Right renal cortex interstitium (tissue), 3 donors: ENCODE measurements at regions not wholly inside any gene's neighbourhood (a gene's known extent, or its start where the extent isn't known, plus 50 kb on each side); places are given as distances from the start of the nearest gene placed in this dataset.

ENCODE experiments used
- DNase-seq, 3 donors: peaks; one replicate each; pipeline ENCODE4 v3.0.0-alpha.2; 2013; ENCODE audit warnings: low read depth in 3 of 3, low spot score in 2 of 3

- DNase-seq = no peak
Observed at GRCh38 chr7:136189506-136189998, 212.4 kb upstream of the MTPN start.

- no peak for DNase-seq
Observed at GRCh38 chr7:136186281-136186680, 209.1 kb upstream of the MTPN start.

- DNase-seq = no peak
Observed at GRCh38 chr7:136184719-136185118, 207.6 kb upstream of the MTPN start.

GRCh38 chr7:136183981-136184380 lies 206.8 kb upstream of the MTPN start:
- no peak for DNase-seq

GRCh38 chr7:136180984-136181383 lies 203.8 kb upstream of the MTPN start:
- no peak for DNase-seq

GRCh38 chr7:136179851-136180721 lies 202.9 kb upstream of the MTPN start:
- DNase-seq = no peak

GRCh38 chr7:136179154-136179553 lies 202.0 kb upstream of the MTPN start:
- DNase-seq = no peak

- DNase-seq = no peak
Observed at GRCh38 chr7:136174477-136175125, 197.4 kb upstream of the MTPN start.

GRCh38 chr7:136173874-136174273 lies 196.7 kb upstream of the MTPN start:
- DNase-seq = no peak

GRCh38 chr7:136171233-136171632 lies 194.1 kb upstream of the MTPN start:
- no peak for DNase-seq

- DNase-seq = no peak
Observed at GRCh38 chr7:136168821-136169220, 191.7 kb upstream of the MTPN start.

- no peak for DNase-seq
Observed at GRCh38 chr7:136167991-136168390, 190.8 kb upstream of the MTPN start.

GRCh38 chr7:136166521-136166920 lies 189.4 kb upstream of the MTPN start:
- DNase-seq = no peak

- no peak for DNase-seq
Observed at GRCh38 chr7:136163340-136163801, 186.2 kb upstream of the MTPN start.

- DNase-seq = no peak
Observed at GRCh38 chr7:136150311-136150710, 173.2 kb upstream of the MTPN start.

GRCh38 chr7:136148920-136149319 lies 171.8 kb upstream of the MTPN start:
- DNase-seq = no peak

GRCh38 chr7:136146925-136147324 lies 169.8 kb upstream of the MTPN start:
- DNase-seq = no peak

- no peak for DNase-seq
Observed at GRCh38 chr7:136144182-136144581, 167.0 kb upstream of the MTPN start.

- no peak for DNase-seq
Observed at GRCh38 chr7:136143271-136143670, 166.1 kb upstream of the MTPN start.

GRCh38 chr7:136142583-136142982 lies 165.4 kb upstream of the MTPN start:
- DNase-seq = no peak

- DNase-seq = no peak
Observed at GRCh38 chr7:136140469-136140868, 163.3 kb upstream of the MTPN start.

- DNase-seq = no peak
Observed at GRCh38 chr7:136139417-136139816, 162.3 kb upstream of the MTPN start.
